H9 (cell line): ENCODE measurements at regions not wholly inside any gene's neighbourhood (a gene's known extent, or its start where the extent isn't known, plus 50 kb on each side); places are given as distances from the start of the nearest gene placed in this dataset.

Source experiments
- DNase-seq: peaks from one replicate; pipeline ENCODE4 v3.0.0-alpha.2; 2017
- H2AFZ ChIP-seq: one replicate; pipeline ENCODE4 v1.6.1; 2013; ENCODE audit warnings: mild to moderate bottlenecking, low read length, control low read depth, moderate library complexity
- H2AK5ac ChIP-seq: 2 replicates; pipeline ENCODE4 v1.6.1; 2013; ENCODE audit warnings: low read length, control low read depth, mixed read lengths; ENCODE audit not compliant: insufficient read length
- H2BK120ac ChIP-seq: one replicate; pipeline ENCODE4 v1.6.1; 2013; ENCODE audit warnings: low read depth, mild to moderate bottlenecking, low read length, control low read depth, inconsistent platforms; ENCODE audit not compliant: poor library complexity, severe bottlenecking
- H2BK12ac ChIP-seq: 2 replicates; pipeline ENCODE4 v1.6.1; 2013; ENCODE audit warnings: low read length, control low read depth, mixed read lengths, low read depth; ENCODE audit not compliant: insufficient read length
- H2BK15ac ChIP-seq: 2 replicates; pipeline ENCODE4 v1.6.1; 2013; ENCODE audit warnings: low read depth, low read length, control low read depth
- H2BK20ac ChIP-seq: one replicate; pipeline ENCODE4 v1.6.1; 2013; ENCODE audit warnings: low read depth, mild to moderate bottlenecking, low read length, control low read depth, inconsistent platforms; ENCODE audit not compliant: poor library complexity, severe bottlenecking
- H2BK5ac ChIP-seq: 2 replicates; pipeline ENCODE4 v1.6.1; 2013; ENCODE audit warnings: low read length, control low read depth, mixed read lengths; ENCODE audit not compliant: insufficient read length
- H3K14ac ChIP-seq: 2 replicates; pipeline ENCODE4 v1.6.1; 2013; ENCODE audit warnings: low read length, control low read depth; ENCODE audit not compliant: insufficient read depth
- H3K18ac ChIP-seq: 2 replicates; pipeline ENCODE4 v1.6.1; 2013; ENCODE audit warnings: low read depth, mild to moderate bottlenecking, mixed read lengths, low read length, control low read depth; ENCODE audit not compliant: insufficient read length
- H3K23ac ChIP-seq: 2 replicates; pipeline ENCODE4 v1.6.1; 2013; ENCODE audit warnings: low read length, control low read depth, mixed read lengths, low read depth; ENCODE audit not compliant: insufficient read length
- H3K23me2 ChIP-seq: 2 replicates; pipeline ENCODE4 v1.6.1; 2013; ENCODE audit warnings: low read depth, mild to moderate bottlenecking, mixed read lengths, low read length, control low read depth; ENCODE audit not compliant: insufficient read length, poor library complexity, severe bottlenecking
- H3K27ac ChIP-seq: 2 replicates; pipeline ENCODE4 v1.5.1; 2013; ENCODE audit warnings: low read length, control low read depth, mixed read lengths, low read depth; ENCODE audit not compliant: insufficient read length
- H3K27me3 ChIP-seq: 2 replicates; pipeline ENCODE4 v1.6.1; 2013; ENCODE audit warnings: low read length, control low read depth, inconsistent platforms; ENCODE audit not compliant: insufficient read depth
- H3K4ac ChIP-seq: 2 replicates; pipeline ENCODE4 v1.6.1; 2013; ENCODE audit warnings: low read depth, mild to moderate bottlenecking, control low read depth, inconsistent platforms, low read length, moderate library complexity
- H3K4me1 ChIP-seq: 2 replicates; pipeline ENCODE4 v1.6.1; 2013; ENCODE audit warnings: low read length, control low read depth, inconsistent platforms; ENCODE audit not compliant: insufficient read depth
- H3K4me2 ChIP-seq: 2 replicates; pipeline ENCODE4 v1.6.1; 2013; ENCODE audit warnings: low read length, control low read depth, mixed read lengths; ENCODE audit not compliant: insufficient read length, insufficient read depth
- H3K56ac ChIP-seq: 2 replicates; pipeline ENCODE4 v1.6.1; 2013; ENCODE audit warnings: low read depth, mild to moderate bottlenecking, mixed read lengths, low read length, control low read depth; ENCODE audit not compliant: insufficient read length
- H3K79me1 ChIP-seq: 2 replicates; pipeline ENCODE4 v1.6.1; 2013; ENCODE audit warnings: low read depth, mild to moderate bottlenecking, moderate library complexity, low read length, control low read depth, inconsistent platforms; ENCODE audit not compliant: insufficient read depth, poor library complexity, severe bottlenecking
- H3K79me2 ChIP-seq: 2 replicates; pipeline ENCODE4 v1.6.1; 2013; ENCODE audit warnings: low read length, control low read depth, inconsistent platforms; ENCODE audit not compliant: insufficient read depth
- H3K9ac ChIP-seq: 2 replicates; pipeline ENCODE4 v1.6.1; 2013; ENCODE audit warnings: low read length, control low read depth, mixed read lengths; ENCODE audit not compliant: insufficient read length; ENCODE audit errors: extremely low read depth
- H3K9me3 ChIP-seq: one replicate; pipeline ENCODE4 v1.6.1; 2013; ENCODE audit warnings: low read depth, low read length, inconsistent platforms; ENCODE audit not compliant: control insufficient read depth
- H3T11ph ChIP-seq: one replicate; pipeline ENCODE4 v1.6.1; 2013; ENCODE audit warnings: mild to moderate bottlenecking, low read length, control low read depth, inconsistent platforms
- H4K20me1 ChIP-seq: one replicate; pipeline ENCODE4 v1.6.1; 2013; ENCODE audit not compliant: control insufficient read depth, insufficient read length, insufficient read depth
- H4K5ac ChIP-seq: 2 replicates; pipeline ENCODE4 v1.6.1; 2013; ENCODE audit warnings: low read depth, mild to moderate bottlenecking, mixed read lengths, low read length, control low read depth; ENCODE audit not compliant: insufficient read length
- H4K8ac ChIP-seq: replicated peaks from 2 replicates; pipeline ENCODE4 v1.6.1; 2013; ENCODE audit warnings: low read length, control low read depth, mixed read lengths, low read depth; ENCODE audit not compliant: insufficient read length
- H4K91ac ChIP-seq: 2 replicates; pipeline ENCODE4 v1.6.1; 2013; ENCODE audit warnings: low read depth, mild to moderate bottlenecking, moderate library complexity, mixed read lengths, low read length, control low read depth; ENCODE audit not compliant: insufficient read length
- H3K27ac Mint-ChIP-seq, 3 experiments: 2 replicates in 2 of 3; 3 replicates in 1 of 3; pipeline ENCODE4 v1.8.0; 2020 to 2021; ENCODE audit warnings: mixed read lengths in 3 of 3, mild to moderate bottlenecking in 1 of 3, moderate library complexity in 1 of 3
- H3K27me3 Mint-ChIP-seq: 2 replicates; pipeline ENCODE4 v1.8.0; 2021; ENCODE audit warnings: low read depth, mild to moderate bottlenecking, moderate library complexity, mixed read lengths
- H3K36me3 Mint-ChIP-seq, 3 experiments: 2 replicates in 2 of 3; 3 replicates in 1 of 3; pipeline ENCODE4 v1.8.0; 2020 to 2021; ENCODE audit warnings: low read depth in 3 of 3, mixed read lengths in 3 of 3; ENCODE audit not compliant: insufficient read depth in 1 of 3
- H3K4me1 Mint-ChIP-seq, 2 experiments: 2 replicates each; pipeline ENCODE4 v1.8.0; 2020; ENCODE audit warnings: mixed read lengths in 2 of 2
- H3K4me3 Mint-ChIP-seq, 2 experiments: 2 replicates in 1 of 2; 3 replicates in 1 of 2; pipeline ENCODE4 v1.8.0; 2020 to 2021; ENCODE audit warnings: mild to moderate bottlenecking in 2 of 2, mixed read lengths in 2 of 2, moderate library complexity in 1 of 2
- H3K9me3 Mint-ChIP-seq, 2 experiments: 2 replicates in 1 of 2; 3 replicates in 1 of 2; pipeline ENCODE4 v1.8.0; 2020; ENCODE audit warnings: mild to moderate bottlenecking in 2 of 2, mixed read lengths in 2 of 2, moderate library complexity in 1 of 2
- WGBS: extraction: QIAGEN DNeasy Blood & Tissue Kit; methylation state at CpG from one replicate; pipeline ENCODE4 v1.1.7; 2013; ENCODE audit warnings: missing lambda C conversion rate, low lambda C conversion rate, mixed read lengths; ENCODE audit not compliant: insufficient read length; ENCODE audit errors: extremely low coverage; 5-methylcytosine and 5-hydroxymethylcytosine counted together
- TF ChIP-seq, protein P1 (sequence below): fragments of 200-600 bp; sonication (generic); conservative IDR thresholded peaks from 3 replicates; pipeline ENCODE4 v1.8.0; 2021; ENCODE audit warnings: antibody characterized with exemption, mild to moderate bottlenecking

DNA sequence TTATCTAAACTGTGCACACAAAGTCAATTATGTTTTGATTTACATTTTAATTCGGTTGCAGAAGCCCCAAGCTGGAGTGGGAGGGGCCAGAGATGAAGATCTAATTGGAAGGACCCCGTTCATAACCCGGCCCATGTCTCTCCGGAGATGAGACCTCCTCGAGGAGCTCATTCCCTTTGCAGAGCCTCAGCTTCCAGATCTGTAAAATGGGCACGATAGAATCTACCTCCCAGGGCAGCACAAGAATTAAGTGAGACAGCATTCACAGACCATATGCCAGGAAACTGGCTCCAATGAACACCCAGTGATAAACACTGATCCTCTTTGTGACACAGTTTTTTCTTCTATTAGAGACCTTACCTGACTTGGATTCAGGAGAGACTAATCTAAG, 446.5 kb upstream of the CDH5 start:
- Histone ChIP-seq H4K91ac (no peak overlapping the region), H2BK12ac (no peak overlapping the region), H3K4me1 (no peaks in the 10 kb centered on the region), H3K27me3 (no peaks in the 10 kb centered on the region), H3K9me3 (no peaks in the 10 kb centered on the region), H3K18ac (no peak overlapping the region), H4K20me1 (no peaks in the 10 kb centered on the region), H3K27ac (no peak overlapping the region), H3K23me2 (no peaks in the 10 kb centered on the region), H2BK5ac (no peak overlapping the region), H2BK120ac (no peak overlapping the region), H3K4me2 (no peak overlapping the region), H3K23ac (no peak overlapping the region), H3K14ac (no peak overlapping the region), H4K5ac (no peak overlapping the region), H3T11ph (no peak overlapping the region), H2BK15ac (no peak overlapping the region), H2AK5ac (no peak overlapping the region), H3K56ac (no peak overlapping the region), H3K79me1 (no peaks in the 10 kb centered on the region), H2BK20ac (no peak overlapping the region), H3K9ac (no peak overlapping the region), H2AFZ (no peak overlapping the region), H3K4ac (no peak overlapping the region), H3K79me2 (no peaks in the 10 kb centered on the region), H4K8ac (no peak overlapping the region)
- TF ChIP-seq, protein P1, sequence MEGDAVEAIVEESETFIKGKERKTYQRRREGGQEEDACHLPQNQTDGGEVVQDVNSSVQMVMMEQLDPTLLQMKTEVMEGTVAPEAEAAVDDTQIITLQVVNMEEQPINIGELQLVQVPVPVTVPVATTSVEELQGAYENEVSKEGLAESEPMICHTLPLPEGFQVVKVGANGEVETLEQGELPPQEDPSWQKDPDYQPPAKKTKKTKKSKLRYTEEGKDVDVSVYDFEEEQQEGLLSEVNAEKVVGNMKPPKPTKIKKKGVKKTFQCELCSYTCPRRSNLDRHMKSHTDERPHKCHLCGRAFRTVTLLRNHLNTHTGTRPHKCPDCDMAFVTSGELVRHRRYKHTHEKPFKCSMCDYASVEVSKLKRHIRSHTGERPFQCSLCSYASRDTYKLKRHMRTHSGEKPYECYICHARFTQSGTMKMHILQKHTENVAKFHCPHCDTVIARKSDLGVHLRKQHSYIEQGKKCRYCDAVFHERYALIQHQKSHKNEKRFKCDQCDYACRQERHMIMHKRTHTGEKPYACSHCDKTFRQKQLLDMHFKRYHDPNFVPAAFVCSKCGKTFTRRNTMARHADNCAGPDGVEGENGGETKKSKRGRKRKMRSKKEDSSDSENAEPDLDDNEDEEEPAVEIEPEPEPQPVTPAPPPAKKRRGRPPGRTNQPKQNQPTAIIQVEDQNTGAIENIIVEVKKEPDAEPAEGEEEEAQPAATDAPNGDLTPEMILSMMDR, result no peak
- Mint-ChIP-seq H3K36me3 (peaks cover 0 to 1% (median 0%) of the 10 kb centered on the region in 3 experiments; a peak in 1 of 7 replicates), H3K9me3 (no peaks in the 10 kb centered on the region; a peak in 2 of 5 replicates), H3K27me3 (peaks cover 5% of the 10 kb centered on the region), H3K4me3 (no peak overlapping the region), H3K27ac (no peak overlapping the region), H3K4me1 (peaks cover 24 to 25% of the 10 kb centered on the region in 2 experiments)
- no CpG with 5 or more reads among the region's 6 CpGs for WGBS
- DNase-seq, result no peak
